ENCODE measurements at regions not wholly inside any gene's neighbourhood (a gene's known extent, or its start where the extent isn't known, plus 50 kb on each side); places are given as distances from the start of the nearest gene placed in this dataset.
"Not testable (repeated sequence)": the region's sequence is repeated elsewhere in the genome, so short reads cannot be mapped to it uniquely, and the experiment has no call there.

- H3K9ac ChIP-seq (ENCODE audit: insufficient read depth, low read length, poor library complexity, severe bottlenecking), result no peak overlapping the region
- Mint-ChIP-seq H3K36me3 (no peaks in the 10 kb centered on the region), H3K27me3 (ENCODE audit: low read depth in 3 of 3) (peaks cover 0 to 5% (median 2%) of the 10 kb centered on the region in 3 donors), H3K27ac (no peak overlapping the region), H3K4me1 (no peaks in the 10 kb centered on the region), H3K9me3 (peaks cover 0 to 4% (median 0%) of the 10 kb centered on the region in 7 donors), H3K4me3 (no peak overlapping the region)
- no peak overlapping the region for H3K27ac ChIP-seq (ENCODE audit: low read depth in 1 of 2, low read length in 2 of 2)
- no peaks in the 10 kb centered on the region for H4K20me1 ChIP-seq (ENCODE audit: insufficient read depth, low read length)
- no peaks in the 10 kb centered on the region for H3K79me2 ChIP-seq (ENCODE audit: insufficient read depth, low read length)
- H2AFZ ChIP-seq (ENCODE audit: insufficient read depth, low read depth, low read length, poor library complexity, severe bottlenecking), result no peak overlapping the region
- H3K27me3 ChIP-seq (ENCODE audit: control insufficient read depth in 2 of 2, insufficient read depth in 2 of 2, low read length in 2 of 2), result no peaks in the 10 kb centered on the region
- H3K4me3 ChIP-seq (replicated peaks in 1 of 3; ENCODE audit: low read depth in 2 of 3, low read length in 3 of 3), result no peak overlapping the region
- no peak for DNase-seq
- intact Hi-C loops (cut with micrococcal nuclease), result no loop called here
- H3K4me1 ChIP-seq (ENCODE audit: control insufficient read depth in 1 of 2, insufficient read depth in 2 of 2, low read length in 2 of 2), result no peaks in the 10 kb centered on the region
- H3K9me3 ChIP-seq (replicated peaks in 1 of 2; ENCODE audit: control insufficient read depth in 1 of 2, insufficient read depth in 1 of 2, low read length in 2 of 2), result no peaks in the 10 kb centered on the region
- 100% methylated on average over 3 of the region's 5 CpGs for WGBS (ENCODE audit: insufficient coverage)
- no peak for TF ChIP-seq CTCF (IDR thresholded peaks at IDR 0.05)
- no peaks in the 10 kb centered on the region for H3K36me3 ChIP-seq (replicated peaks in 1 of 2; ENCODE audit: control insufficient read depth in 1 of 2, insufficient read depth in 2 of 2, low read length in 2 of 2)
- H3K4me2 ChIP-seq (replicated peaks; ENCODE audit: extremely low read depth, low read length, poor library complexity, severe bottlenecking), result no peak overlapping the region
Measured at GRCh38 chr9:1929722-1930244, 85.4 kb upstream of the SMARCA2 start.

GRCh38 chr9:1930245-1930736 lies 84.9 kb upstream of the SMARCA2 start:
- DNase-seq; H3K4me1 Mint-ChIP-seq; H3K36me3 Mint-ChIP-seq; H3K4me3 ChIP-seq (replicated peaks in 1 of 3; ENCODE audit: low read depth in 2 of 3, low read length in 3 of 3); H3K9ac ChIP-seq (ENCODE audit: insufficient read depth, low read length, poor library complexity, severe bottlenecking); H4K20me1 ChIP-seq (ENCODE audit: insufficient read depth, low read length); intact Hi-C loops (cut with micrococcal nuclease); H3K4me2 ChIP-seq (replicated peaks; ENCODE audit: extremely low read depth, low read length, poor library complexity, severe bottlenecking); H3K27me3 ChIP-seq (ENCODE audit: control insufficient read depth in 2 of 2, insufficient read depth in 2 of 2, low read length in 2 of 2); H3K36me3 ChIP-seq (replicated peaks in 1 of 2; ENCODE audit: control insufficient read depth in 1 of 2, insufficient read depth in 2 of 2, low read length in 2 of 2); H3K4me3 Mint-ChIP-seq; H3K27me3 Mint-ChIP-seq (ENCODE audit: low read depth in 3 of 3); H3K27ac ChIP-seq (ENCODE audit: low read depth in 1 of 2, low read length in 2 of 2); H3K9me3 Mint-ChIP-seq; H2AFZ ChIP-seq (ENCODE audit: insufficient read depth, low read depth, low read length, poor library complexity, severe bottlenecking); H3K27ac Mint-ChIP-seq; H3K79me2 ChIP-seq (ENCODE audit: insufficient read depth, low read length); H3K4me1 ChIP-seq (ENCODE audit: control insufficient read depth in 1 of 2, insufficient read depth in 2 of 2, low read length in 2 of 2); H3K9me3 ChIP-seq (replicated peaks in 1 of 2; ENCODE audit: control insufficient read depth in 1 of 2, insufficient read depth in 1 of 2, low read length in 2 of 2): not testable (repeated sequence)
- 100% methylated on average over 1 of the region's 9 CpGs for WGBS (ENCODE audit: insufficient coverage)

Data from CD14-positive monocyte (primary cell).